ENCODE measurements at regions not wholly inside any gene's neighbourhood (a gene's known extent, or its start where the extent isn't known, plus 50 kb on each side); places are given as distances from the start of the nearest gene placed in this dataset.
A peak's percentile ranks its signal among the peaks of the same experiment; 100 is the strongest.

- H3K27ac ChIP-seq (ENCODE audit: low read depth, low read length) = no peak overlapping the region
- peaks cover 0 to 4% of the 10 kb centered on the region in 2 experiments for H3K4me1 ChIP-seq (ENCODE audit: control insufficient read depth in 1 of 2, insufficient read depth in 2 of 2, low read length in 2 of 2)
- no peak overlapping the region for H2BK12ac ChIP-seq (ENCODE audit: low read length)
- no CpG with 5 or more reads among the region's 3 CpGs for WGBS (ENCODE audit: extremely low coverage, insufficient coverage, insufficient read length)
- no peaks in the 10 kb centered on the region for H3K9me3 ChIP-seq (ENCODE audit: insufficient read depth, low read depth, low read length)
- no peak overlapping the region for H2AK5ac ChIP-seq (ENCODE audit: low read length)
- no peak overlapping the region for H4K12ac ChIP-seq (ENCODE audit: low read depth, low read length)
- H4K91ac ChIP-seq (ENCODE audit: low read depth, low read length) = no peak overlapping the region
- H2AFZ ChIP-seq (ENCODE audit: insufficient read depth, low read length, poor library complexity) = no peak overlapping the region
- H3K4me2 ChIP-seq (ENCODE audit: low read length) = no peak overlapping the region
- no peak overlapping the region for H3K23ac ChIP-seq (ENCODE audit: low read length)
- H2BK120ac ChIP-seq (ENCODE audit: insufficient read depth, low read length, poor library complexity) = no peak overlapping the region
- no peaks in the 10 kb centered on the region for H3K79me1 ChIP-seq (ENCODE audit: low read length)
- H3K9ac ChIP-seq (ENCODE audit: low read length) = no peak overlapping the region
- no peak for DNase-seq
- H3K4ac ChIP-seq (ENCODE audit: low read depth, low read length) = no peak overlapping the region
- no peak overlapping the region for H3K4me3 ChIP-seq (ENCODE audit: low read depth, low read length)
- no peak overlapping the region for H4K8ac ChIP-seq (ENCODE audit: low read depth, low read length)
- no peaks in the 10 kb centered on the region for H3K79me2 ChIP-seq (ENCODE audit: control insufficient read depth, insufficient read depth, low read length, poor library complexity)
- no peak overlapping the region for H2BK5ac ChIP-seq (ENCODE audit: low read depth, low read length, poor library complexity)
- no peaks in the 10 kb centered on the region for H3K36me3 ChIP-seq (ENCODE audit: control insufficient read depth in 1 of 2, insufficient read depth in 2 of 2, low read length in 2 of 2)
- H3K18ac ChIP-seq (ENCODE audit: low read length) = no peak overlapping the region
- no peak overlapping the region for H3K14ac ChIP-seq (ENCODE audit: low read length)
- no peaks in the 10 kb centered on the region for H3K27me3 ChIP-seq (ENCODE audit: insufficient read depth, low read length)
Observed at GRCh38 chrX:124212622-124213021, 119.8 kb upstream of the TEX13D start.

GRCh38 chrX:124215786-124216185, 116.7 kb upstream of the TEX13D start:
- Histone ChIP-seq H3K4me1 (ENCODE audit: control insufficient read depth in 1 of 2, insufficient read depth in 2 of 2, low read length in 2 of 2) (peaks cover 3 to 7% of the 10 kb centered on the region in 2 experiments), H3K9me3 (ENCODE audit: insufficient read depth, low read depth, low read length) (no peaks in the 10 kb centered on the region), H4K12ac (ENCODE audit: low read depth, low read length) (no peak overlapping the region), H3K23ac (ENCODE audit: low read length) (no peak overlapping the region), H2AFZ (ENCODE audit: insufficient read depth, low read length, poor library complexity) (no peak overlapping the region), H4K8ac (ENCODE audit: low read depth, low read length) (no peak overlapping the region), H2BK120ac (ENCODE audit: insufficient read depth, low read length, poor library complexity) (no peak overlapping the region), H3K4ac (ENCODE audit: low read depth, low read length) (no peak overlapping the region), H3K4me3 (ENCODE audit: low read depth, low read length) (no peak overlapping the region), H3K4me2 (ENCODE audit: low read length) (no peak overlapping the region), H3K18ac (ENCODE audit: low read length) (no peak overlapping the region), H2BK12ac (ENCODE audit: low read length) (no peak overlapping the region), H3K27me3 (ENCODE audit: insufficient read depth, low read length) (no peaks in the 10 kb centered on the region), H2BK5ac (ENCODE audit: low read depth, low read length, poor library complexity) (no peak overlapping the region), H3K79me1 (ENCODE audit: low read length) (no peaks in the 10 kb centered on the region), H3K79me2 (ENCODE audit: control insufficient read depth, insufficient read depth, low read length, poor library complexity) (no peaks in the 10 kb centered on the region), H3K27ac (ENCODE audit: low read depth, low read length) (no peak overlapping the region), H3K9ac (ENCODE audit: low read length) (no peak overlapping the region), H4K91ac (ENCODE audit: low read depth, low read length) (no peak overlapping the region), H2AK5ac (ENCODE audit: low read length) (no peak overlapping the region), H3K36me3 (ENCODE audit: control insufficient read depth in 1 of 2, insufficient read depth in 2 of 2, low read length in 2 of 2) (no peaks in the 10 kb centered on the region), H3K14ac (ENCODE audit: low read length) (no peak overlapping the region)
- WGBS (ENCODE audit: extremely low coverage, insufficient coverage, insufficient read length) = no CpG with 5 or more reads among the region's 4 CpGs
- DNase-seq = no peak

- Histone ChIP-seq H2AFZ (ENCODE audit: insufficient read depth, low read length, poor library complexity) (no peak overlapping the region), H3K4me3 (ENCODE audit: low read depth, low read length) (no peak overlapping the region), H4K12ac (ENCODE audit: low read depth, low read length) (no peak overlapping the region), H4K8ac (ENCODE audit: low read depth, low read length) (peak overlapping the region; percentile 38), H3K4me1 (ENCODE audit: control insufficient read depth in 1 of 2, insufficient read depth in 2 of 2, low read length in 2 of 2) (peaks cover 3 to 7% of the 10 kb centered on the region in 2 experiments), H4K91ac (ENCODE audit: low read depth, low read length) (peak overlapping the region; percentile 37), H3K79me1 (ENCODE audit: low read length) (no peaks in the 10 kb centered on the region), H3K23ac (ENCODE audit: low read length) (no peak overlapping the region), H2BK120ac (ENCODE audit: insufficient read depth, low read length, poor library complexity) (no peak overlapping the region), H3K18ac (ENCODE audit: low read length) (no peak overlapping the region), H3K27ac (ENCODE audit: low read depth, low read length) (peak overlapping the region; percentile 85), H3K14ac (ENCODE audit: low read length) (no peak overlapping the region), H3K9me3 (ENCODE audit: insufficient read depth, low read depth, low read length) (no peaks in the 10 kb centered on the region), H3K79me2 (ENCODE audit: control insufficient read depth, insufficient read depth, low read length, poor library complexity) (no peaks in the 10 kb centered on the region), H3K4me2 (ENCODE audit: low read length) (no peak overlapping the region), H3K36me3 (ENCODE audit: control insufficient read depth in 1 of 2, insufficient read depth in 2 of 2, low read length in 2 of 2) (no peaks in the 10 kb centered on the region), H3K4ac (ENCODE audit: low read depth, low read length) (no peak overlapping the region), H3K9ac (ENCODE audit: low read length) (no peak overlapping the region), H2BK12ac (ENCODE audit: low read length) (peak overlapping the region; percentile 71), H2BK5ac (ENCODE audit: low read depth, low read length, poor library complexity) (no peak overlapping the region), H3K27me3 (ENCODE audit: insufficient read depth, low read length) (no peaks in the 10 kb centered on the region), H2AK5ac (ENCODE audit: low read length) (no peak overlapping the region)
- WGBS (ENCODE audit: extremely low coverage, insufficient coverage, insufficient read length) = no CpG with 5 or more reads among the region's 8 CpGs
- no peak for DNase-seq
Observed at GRCh38 chrX:124216396-124217115, 115.9 kb upstream of the TEX13D start.

- no CpG with 5 or more reads among the region's 10 CpGs for WGBS (ENCODE audit: extremely low coverage, insufficient coverage, insufficient read length)
- Histone ChIP-seq H2AK5ac (ENCODE audit: low read length) (no peak overlapping the region), H4K8ac (ENCODE audit: low read depth, low read length) (peak overlapping the region; percentile 17)
Observed at GRCh38 chrX:124217304-124218251, 114.9 kb upstream of the TEX13D start.

More at GRCh38 chrX:124217304-124218251, 114.9 kb upstream of the TEX13D start:
- no peak overlapping the region for H2BK5ac ChIP-seq (ENCODE audit: low read depth, low read length, poor library complexity)
- H4K12ac ChIP-seq (ENCODE audit: low read depth, low read length) = no peak overlapping the region
- H3K79me1 ChIP-seq (ENCODE audit: low read length) = no peaks in the 10 kb centered on the region
- no peak overlapping the region for H3K4me3 ChIP-seq (ENCODE audit: low read depth, low read length)
- no peak overlapping the region for H2AFZ ChIP-seq (ENCODE audit: insufficient read depth, low read length, poor library complexity)
- no peaks in the 10 kb centered on the region for H3K9me3 ChIP-seq (ENCODE audit: insufficient read depth, low read depth, low read length)
- H4K91ac ChIP-seq (ENCODE audit: low read depth, low read length) = peak overlapping the region; percentile 70
- no peaks in the 10 kb centered on the region for H3K36me3 ChIP-seq (ENCODE audit: control insufficient read depth in 1 of 2, insufficient read depth in 2 of 2, low read length in 2 of 2)
- no peaks in the 10 kb centered on the region for H3K27me3 ChIP-seq (ENCODE audit: insufficient read depth, low read length)
- no peak overlapping the region for H2BK120ac ChIP-seq (ENCODE audit: insufficient read depth, low read length, poor library complexity)
- no peak overlapping the region for H3K18ac ChIP-seq (ENCODE audit: low read length)
- H3K4ac ChIP-seq (ENCODE audit: low read depth, low read length) = no peak overlapping the region
- no peak for DNase-seq
- no peak overlapping the region for H3K14ac ChIP-seq (ENCODE audit: low read length)
- no peak overlapping the region for H3K4me2 ChIP-seq (ENCODE audit: low read length)
- peak overlapping the region; percentile 85 for H3K27ac ChIP-seq (ENCODE audit: low read depth, low read length)
- H3K9ac ChIP-seq (ENCODE audit: low read length) = no peak overlapping the region
- peak overlapping the region; percentile 43 for H2BK12ac ChIP-seq (ENCODE audit: low read length)
- peaks cover 3 to 7% of the 10 kb centered on the region in 2 experiments for H3K4me1 ChIP-seq (ENCODE audit: control insufficient read depth in 1 of 2, insufficient read depth in 2 of 2, low read length in 2 of 2)
- H3K23ac ChIP-seq (ENCODE audit: low read length) = no peak overlapping the region
- no peaks in the 10 kb centered on the region for H3K79me2 ChIP-seq (ENCODE audit: control insufficient read depth, insufficient read depth, low read length, poor library complexity)

Measured in trophoblast cell (in vitro differentiated cells and primary cell).